ENCODE measurements at regions not wholly inside any gene's neighbourhood (a gene's known extent, or its start where the extent isn't known, plus 50 kb on each side); places are given as distances from the start of the nearest gene placed in this dataset.

DNA sequence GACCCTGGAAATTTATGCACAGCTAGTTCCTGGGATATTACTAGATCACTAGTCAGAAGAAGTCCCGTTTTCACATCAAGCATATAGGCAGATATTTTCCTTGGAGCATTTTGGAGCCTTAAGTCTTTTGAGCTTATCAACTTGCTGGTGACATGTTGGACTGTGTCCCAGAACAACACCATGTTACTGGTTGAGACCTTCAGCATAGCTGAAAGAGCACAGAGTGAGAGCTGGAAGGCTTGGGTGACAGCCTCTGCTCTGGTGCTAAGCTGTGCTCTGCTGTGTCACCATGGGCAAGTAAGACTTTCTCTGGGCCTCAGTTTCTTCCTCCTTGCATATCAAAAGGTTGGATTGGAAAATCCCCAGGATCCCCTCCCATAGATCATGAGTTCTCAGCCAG, 116.6 kb upstream of the FRMPD4 start:
- H3K36me3 Mint-ChIP-seq, result no peaks in the 10 kb centered on the region
- H3K27ac ChIP-seq (ENCODE audit: low read depth in 1 of 2, low read length in 2 of 2), result no peak overlapping the region
- H3K4me3 Mint-ChIP-seq, result no peak overlapping the region
- TF ChIP-seq, protein P1, sequence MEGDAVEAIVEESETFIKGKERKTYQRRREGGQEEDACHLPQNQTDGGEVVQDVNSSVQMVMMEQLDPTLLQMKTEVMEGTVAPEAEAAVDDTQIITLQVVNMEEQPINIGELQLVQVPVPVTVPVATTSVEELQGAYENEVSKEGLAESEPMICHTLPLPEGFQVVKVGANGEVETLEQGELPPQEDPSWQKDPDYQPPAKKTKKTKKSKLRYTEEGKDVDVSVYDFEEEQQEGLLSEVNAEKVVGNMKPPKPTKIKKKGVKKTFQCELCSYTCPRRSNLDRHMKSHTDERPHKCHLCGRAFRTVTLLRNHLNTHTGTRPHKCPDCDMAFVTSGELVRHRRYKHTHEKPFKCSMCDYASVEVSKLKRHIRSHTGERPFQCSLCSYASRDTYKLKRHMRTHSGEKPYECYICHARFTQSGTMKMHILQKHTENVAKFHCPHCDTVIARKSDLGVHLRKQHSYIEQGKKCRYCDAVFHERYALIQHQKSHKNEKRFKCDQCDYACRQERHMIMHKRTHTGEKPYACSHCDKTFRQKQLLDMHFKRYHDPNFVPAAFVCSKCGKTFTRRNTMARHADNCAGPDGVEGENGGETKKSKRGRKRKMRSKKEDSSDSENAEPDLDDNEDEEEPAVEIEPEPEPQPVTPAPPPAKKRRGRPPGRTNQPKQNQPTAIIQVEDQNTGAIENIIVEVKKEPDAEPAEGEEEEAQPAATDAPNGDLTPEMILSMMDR (IDR thresholded peaks at IDR 0.05), result no peak
- H3K4me3 ChIP-seq (replicated peaks in 1 of 3; ENCODE audit: low read depth in 2 of 3, low read length in 3 of 3), result no peak overlapping the region
- no peaks in the 10 kb centered on the region for H3K4me1 ChIP-seq (ENCODE audit: control insufficient read depth in 1 of 2, insufficient read depth in 2 of 2, low read length in 2 of 2)
- no peak overlapping the region for H2AFZ ChIP-seq (ENCODE audit: insufficient read depth, low read depth, low read length, poor library complexity, severe bottlenecking)
- no peak for DNase-seq
- peaks cover 0 to 2% of the 10 kb centered on the region in 2 donors for H3K27me3 ChIP-seq (ENCODE audit: control insufficient read depth in 2 of 2, insufficient read depth in 2 of 2, low read length in 2 of 2)
- no peaks in the 10 kb centered on the region for H3K9me3 ChIP-seq (replicated peaks in 1 of 2; ENCODE audit: control insufficient read depth in 1 of 2, insufficient read depth in 1 of 2, low read length in 2 of 2)
- peaks cover 0 to 3% (median 1%) of the 10 kb centered on the region in 3 donors for H3K27me3 Mint-ChIP-seq (ENCODE audit: low read depth in 3 of 3)
- no peak overlapping the region for H3K27ac Mint-ChIP-seq
- WGBS (ENCODE audit: insufficient coverage), result no CpG with 5 or more reads among the region's 1 CpG
- H3K9me3 Mint-ChIP-seq, result peaks cover 0 to 2% (median under 1%) of the 10 kb centered on the region in 7 donors
- no peaks in the 10 kb centered on the region for H3K36me3 ChIP-seq (replicated peaks in 1 of 2; ENCODE audit: control insufficient read depth in 1 of 2, insufficient read depth in 2 of 2, low read length in 2 of 2)
- H3K4me1 Mint-ChIP-seq, result no peaks in the 10 kb centered on the region
- H3K9ac ChIP-seq (ENCODE audit: insufficient read depth, low read length, poor library complexity, severe bottlenecking), result no peak overlapping the region
- no peaks in the 10 kb centered on the region for H3K79me2 ChIP-seq (ENCODE audit: insufficient read depth, low read length)
- no peaks in the 10 kb centered on the region for H4K20me1 ChIP-seq (ENCODE audit: insufficient read depth, low read length)
- H3K4me2 ChIP-seq (replicated peaks; ENCODE audit: extremely low read depth, low read length, poor library complexity, severe bottlenecking), result no peak overlapping the region
- intact Hi-C loops (cut with micrococcal nuclease), result no loop called here

- Histone ChIP-seq H3K4me2 (replicated peaks; ENCODE audit: extremely low read depth, low read length, poor library complexity, severe bottlenecking) (no peak overlapping the region), H3K27me3 (ENCODE audit: control insufficient read depth in 2 of 2, insufficient read depth in 2 of 2, low read length in 2 of 2) (peaks cover 0 to 2% of the 10 kb centered on the region in 2 donors), H3K79me2 (ENCODE audit: insufficient read depth, low read length) (no peaks in the 10 kb centered on the region), H3K4me1 (ENCODE audit: control insufficient read depth in 1 of 2, insufficient read depth in 2 of 2, low read length in 2 of 2) (no peaks in the 10 kb centered on the region), H3K27ac (ENCODE audit: low read depth in 1 of 2, low read length in 2 of 2) (no peak overlapping the region), H4K20me1 (ENCODE audit: insufficient read depth, low read length) (no peaks in the 10 kb centered on the region), H3K9me3 (replicated peaks in 1 of 2; ENCODE audit: control insufficient read depth in 1 of 2, insufficient read depth in 1 of 2, low read length in 2 of 2) (no peaks in the 10 kb centered on the region), H3K4me3 (replicated peaks in 1 of 3; ENCODE audit: low read depth in 2 of 3, low read length in 3 of 3) (no peak overlapping the region), H2AFZ (ENCODE audit: insufficient read depth, low read depth, low read length, poor library complexity, severe bottlenecking) (no peak overlapping the region), H3K36me3 (replicated peaks in 1 of 2; ENCODE audit: control insufficient read depth in 1 of 2, insufficient read depth in 2 of 2, low read length in 2 of 2) (no peaks in the 10 kb centered on the region), H3K9ac (ENCODE audit: insufficient read depth, low read length, poor library complexity, severe bottlenecking) (no peak overlapping the region)
- Mint-ChIP-seq H3K27ac (no peak overlapping the region), H3K4me1 (no peaks in the 10 kb centered on the region), H3K27me3 (ENCODE audit: low read depth in 3 of 3) (peaks cover 0 to 3% (median 0%) of the 10 kb centered on the region in 3 donors), H3K36me3 (no peaks in the 10 kb centered on the region), H3K9me3 (peaks cover 0 to 2% (median 0%) of the 10 kb centered on the region in 7 donors), H3K4me3 (no peak overlapping the region)
- TF ChIP-seq, protein P1 (IDR thresholded peaks at IDR 0.05), result no peak
- no CpG with 5 or more reads among the region's 2 CpGs for WGBS (ENCODE audit: insufficient coverage)
- intact Hi-C loops (cut with micrococcal nuclease), result no loop called here
- no peak for DNase-seq
Measured at GRCh38 chrX:12026481-12026880, 111.8 kb upstream of the FRMPD4 start.
